ENCODE measurements at regions not wholly inside any gene's neighbourhood (a gene's known extent, or its start where the extent isn't known, plus 50 kb on each side); places are given as distances from the start of the nearest gene placed in this dataset.

DNA sequence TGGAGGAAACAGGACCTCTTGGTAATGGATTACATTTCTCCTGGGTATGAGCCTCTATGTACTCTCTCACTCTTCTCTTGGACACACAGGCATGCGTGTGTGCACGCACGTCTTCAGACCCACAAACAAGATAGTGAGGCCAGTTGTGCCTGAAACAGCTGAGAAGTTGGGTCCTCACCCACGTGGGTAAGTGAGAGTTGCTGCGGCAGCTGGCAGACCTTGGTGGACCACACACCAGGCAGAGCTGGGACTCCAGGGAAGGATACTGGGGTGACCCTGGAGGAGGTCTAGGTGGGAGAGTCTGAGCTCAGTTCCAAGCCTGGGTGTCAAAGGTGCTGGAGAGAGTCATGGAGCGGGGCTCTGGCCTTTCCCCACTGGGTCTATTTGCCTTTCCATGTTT lies 194.3 kb downstream of the HAUS1 start:
- intact Hi-C loops (cut with micrococcal nuclease) = loop anchor here (10.0 kb wide), 1 partner anchor 64 kb away; no protein-coding TSS in a partner anchor
- no peak overlapping the region for H3K4me3 Mint-ChIP-seq
- no peak overlapping the region for H3K27ac Mint-ChIP-seq
- H3K27me3 Mint-ChIP-seq (ENCODE audit: low read depth) = no peaks in the 10 kb centered on the region
- CTCF ChIA-PET = interaction anchor here (0.6 to 1.4 kb wide), 2 partner anchors 18 to 21 kb away, joined by 3 to 4 read pairs; no protein-coding TSS in a partner anchor
- no peaks in the 10 kb centered on the region for H3K4me1 Mint-ChIP-seq (ENCODE audit: low read depth)
- no peak for DNase-seq
- no peaks in the 10 kb centered on the region for H3K36me3 Mint-ChIP-seq (ENCODE audit: low read depth)
- H3K9me3 Mint-ChIP-seq = no peaks in the 10 kb centered on the region

- CTCF ChIA-PET = no interaction called here
- Mint-ChIP-seq H3K4me3 (no peak overlapping the region), H3K27ac (no peak overlapping the region), H3K9me3 (no peaks in the 10 kb centered on the region), H3K4me1 (ENCODE audit: low read depth) (no peaks in the 10 kb centered on the region), H3K27me3 (ENCODE audit: low read depth) (no peaks in the 10 kb centered on the region), H3K36me3 (ENCODE audit: low read depth) (no peaks in the 10 kb centered on the region)
- DNase-seq = no peak
- intact Hi-C loops (cut with micrococcal nuclease) = loop anchor here (10.0 kb wide), 1 partner anchor 65 kb away; no protein-coding TSS in a partner anchor
These were observed 195.4 kb downstream of the HAUS1 start for GRCh38 chr18:46299465-46300008.

GRCh38 chr18:46301081-46301480 lies 196.9 kb downstream of the HAUS1 start:
- H3K9me3 Mint-ChIP-seq = no peaks in the 10 kb centered on the region
- H3K4me3 Mint-ChIP-seq = no peak overlapping the region
- no peaks in the 10 kb centered on the region for H3K36me3 Mint-ChIP-seq (ENCODE audit: low read depth)
- H3K27ac Mint-ChIP-seq = no peak overlapping the region
- CTCF ChIA-PET = no interaction called here
- DNase-seq = no peak
- H3K4me1 Mint-ChIP-seq (ENCODE audit: low read depth) = no peaks in the 10 kb centered on the region
- intact Hi-C loops (cut with micrococcal nuclease) = no loop called here
- no peaks in the 10 kb centered on the region for H3K27me3 Mint-ChIP-seq (ENCODE audit: low read depth)

- no peak overlapping the region for H3K4me3 Mint-ChIP-seq
- H3K27me3 Mint-ChIP-seq (ENCODE audit: low read depth) = no peaks in the 10 kb centered on the region
- no peaks in the 10 kb centered on the region for H3K4me1 Mint-ChIP-seq (ENCODE audit: low read depth)
- H3K27ac Mint-ChIP-seq = no peak overlapping the region
- no peaks in the 10 kb centered on the region for H3K36me3 Mint-ChIP-seq (ENCODE audit: low read depth)
- intact Hi-C loops (cut with micrococcal nuclease) = no loop called here
- no peak for DNase-seq
- CTCF ChIA-PET = no interaction called here
- H3K9me3 Mint-ChIP-seq = peaks cover 3% of the 10 kb centered on the region
These were observed 197.4 kb downstream of the HAUS1 start for GRCh38 chr18:46301571-46301970.

GRCh38 chr18:46302528-46303485 lies 198.6 kb downstream of the HAUS1 start:
- Mint-ChIP-seq H3K4me1 (ENCODE audit: low read depth) (no peaks in the 10 kb centered on the region), H3K9me3 (peaks cover 5% of the 10 kb centered on the region), H3K4me3 (no peak overlapping the region), H3K27ac (no peak overlapping the region), H3K36me3 (ENCODE audit: low read depth) (peaks cover 2% of the 10 kb centered on the region), H3K27me3 (ENCODE audit: low read depth) (no peaks in the 10 kb centered on the region)
- no peak for DNase-seq
- intact Hi-C loops (cut with micrococcal nuclease) = no loop called here
- CTCF ChIA-PET = interaction anchor here (1.4 kb wide), 1 partner anchor 129 kb away, joined by 3 read pairs; a partner anchor contains a TSS

GRCh38 chr18:46310258-46310657 lies 206.1 kb downstream of the HAUS1 start:
- H3K36me3 Mint-ChIP-seq (ENCODE audit: low read depth) = peaks cover 2% of the 10 kb centered on the region
- H3K9me3 Mint-ChIP-seq = peaks cover 5% of the 10 kb centered on the region
- H3K27me3 Mint-ChIP-seq (ENCODE audit: low read depth) = no peaks in the 10 kb centered on the region
- H3K4me1 Mint-ChIP-seq (ENCODE audit: low read depth) = no peaks in the 10 kb centered on the region
- no peak overlapping the region for H3K4me3 Mint-ChIP-seq
- no peak overlapping the region for H3K27ac Mint-ChIP-seq
- CTCF ChIA-PET = no interaction called here
- no peak for DNase-seq
- intact Hi-C loops (cut with micrococcal nuclease) = no loop called here

DNA sequence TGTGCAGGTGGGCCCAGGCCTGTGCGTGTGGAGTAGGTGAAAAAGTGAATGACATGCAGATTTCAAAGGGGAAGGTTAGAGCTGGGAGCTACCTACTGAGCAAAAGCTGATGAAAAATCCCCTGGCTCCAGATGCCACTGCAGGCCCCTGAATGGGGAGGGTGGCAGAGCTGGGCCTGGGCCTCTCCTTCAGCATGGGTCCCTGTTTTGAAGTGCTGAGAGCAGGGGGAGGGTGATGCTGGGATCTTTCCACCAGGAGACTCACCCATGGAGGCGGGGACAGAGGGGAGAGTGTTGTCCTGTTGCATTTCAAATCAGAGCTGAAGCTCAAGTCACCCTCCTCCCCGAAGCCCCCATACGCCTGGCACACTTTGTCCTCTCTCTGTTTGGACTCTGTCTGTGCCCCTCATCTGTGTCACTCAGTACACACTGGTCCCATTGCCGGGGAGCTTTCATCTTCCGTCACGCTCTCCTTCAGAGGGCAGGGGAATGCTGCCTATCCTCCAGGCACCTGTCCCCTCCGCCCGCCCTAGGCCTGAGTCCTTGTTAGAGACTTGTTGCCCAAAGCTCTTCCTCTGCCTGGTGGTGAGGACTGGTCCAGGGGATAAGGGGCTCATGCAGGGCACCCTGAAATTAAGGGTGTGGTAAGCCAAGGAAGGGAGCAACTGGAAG lies 206.6 kb downstream of the HAUS1 start:
- H3K27me3 Mint-ChIP-seq (ENCODE audit: low read depth) = no peaks in the 10 kb centered on the region
- no peak overlapping the region for H3K4me3 Mint-ChIP-seq

DNA sequence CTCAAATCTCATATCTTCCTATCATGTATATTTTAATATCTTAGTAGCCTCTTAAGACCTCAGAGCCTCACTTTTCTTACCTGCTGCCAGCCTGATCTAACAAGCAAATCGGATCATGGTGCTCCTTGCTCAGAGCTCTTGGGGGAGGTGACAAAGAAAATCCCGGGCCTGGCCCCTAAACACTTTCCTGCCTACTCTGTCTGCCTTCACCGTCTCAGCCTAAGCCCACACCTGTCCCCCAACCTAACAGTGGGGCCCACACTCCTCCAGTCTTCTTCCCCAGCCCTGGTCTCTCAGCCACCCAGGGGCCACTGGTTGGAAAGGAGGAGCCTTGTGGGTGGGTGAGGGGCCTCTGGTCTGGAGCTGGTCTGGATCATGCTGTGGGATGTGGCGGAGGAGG lies 207.3 kb downstream of the HAUS1 start:
- intact Hi-C loops (cut with micrococcal nuclease) = no loop called here
- CTCF ChIA-PET = no interaction called here
- H3K27ac Mint-ChIP-seq = no peak overlapping the region
- no peak for DNase-seq
- peaks cover 2% of the 10 kb centered on the region for H3K9me3 Mint-ChIP-seq
- no peaks in the 10 kb centered on the region for H3K27me3 Mint-ChIP-seq (ENCODE audit: low read depth)
- no peaks in the 10 kb centered on the region for H3K4me1 Mint-ChIP-seq (ENCODE audit: low read depth)
- H3K4me3 Mint-ChIP-seq = no peak overlapping the region
- peaks cover 2% of the 10 kb centered on the region for H3K36me3 Mint-ChIP-seq (ENCODE audit: low read depth)

More for the DNA sequence above, 206.6 kb downstream of the HAUS1 start:
- no peaks in the 10 kb centered on the region for H3K4me1 Mint-ChIP-seq (ENCODE audit: low read depth)
- DNase-seq = no peak
- CTCF ChIA-PET = no interaction called here
- H3K36me3 Mint-ChIP-seq (ENCODE audit: low read depth) = peaks cover 2% of the 10 kb centered on the region
- intact Hi-C loops (cut with micrococcal nuclease) = no loop called here
- H3K27ac Mint-ChIP-seq = no peak overlapping the region
- H3K9me3 Mint-ChIP-seq = peaks cover 5% of the 10 kb centered on the region

GRCh38 chr18:46312221-46312620 lies 208.0 kb downstream of the HAUS1 start:
- DNase-seq = no peak
- CTCF ChIA-PET = no interaction called here
- no peak overlapping the region for H3K27ac Mint-ChIP-seq
- intact Hi-C loops (cut with micrococcal nuclease) = no loop called here
- H3K4me1 Mint-ChIP-seq (ENCODE audit: low read depth) = no peaks in the 10 kb centered on the region
- H3K36me3 Mint-ChIP-seq (ENCODE audit: low read depth) = peaks cover 2% of the 10 kb centered on the region
- H3K9me3 Mint-ChIP-seq = peaks cover 2% of the 10 kb centered on the region
- H3K4me3 Mint-ChIP-seq = no peak overlapping the region
- no peaks in the 10 kb centered on the region for H3K27me3 Mint-ChIP-seq (ENCODE audit: low read depth)

DNA sequence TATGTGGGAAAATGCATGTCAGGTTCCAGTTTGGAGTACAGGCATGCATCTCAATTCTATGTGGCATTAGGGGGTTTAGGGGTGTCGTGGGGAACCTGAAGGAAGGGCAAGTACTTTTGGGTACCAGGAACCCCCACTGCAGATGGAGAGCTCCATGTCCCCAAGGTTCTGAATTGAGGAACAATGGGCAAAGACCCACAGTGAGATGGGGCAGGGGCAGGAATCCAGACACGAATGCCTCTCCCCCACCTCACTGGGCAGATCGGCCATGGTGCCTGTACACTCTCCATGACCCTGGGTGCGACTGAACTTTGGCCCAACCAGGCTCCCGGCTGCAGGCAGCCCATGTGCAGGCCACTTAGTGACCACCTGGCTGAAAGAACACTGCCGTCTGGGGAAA lies 209.3 kb downstream of the HAUS1 start:
- Mint-ChIP-seq H3K4me1 (ENCODE audit: low read depth) (no peaks in the 10 kb centered on the region), H3K4me3 (no peak overlapping the region), H3K36me3 (ENCODE audit: low read depth) (no peaks in the 10 kb centered on the region), H3K27ac (no peak overlapping the region), H3K27me3 (ENCODE audit: low read depth) (no peaks in the 10 kb centered on the region), H3K9me3 (no peaks in the 10 kb centered on the region)
- CTCF ChIA-PET = no interaction called here
- DNase-seq = no peak
- intact Hi-C loops (cut with micrococcal nuclease) = no loop called here

GRCh38 chr18:46314011-46314410 lies 209.8 kb downstream of the HAUS1 start:
- no peaks in the 10 kb centered on the region for H3K36me3 Mint-ChIP-seq (ENCODE audit: low read depth)
- H3K4me1 Mint-ChIP-seq (ENCODE audit: low read depth) = no peaks in the 10 kb centered on the region
- CTCF ChIA-PET = no interaction called here
- intact Hi-C loops (cut with micrococcal nuclease) = no loop called here
- DNase-seq = no peak
- H3K4me3 Mint-ChIP-seq = no peak overlapping the region
- H3K9me3 Mint-ChIP-seq = no peaks in the 10 kb centered on the region
- no peaks in the 10 kb centered on the region for H3K27me3 Mint-ChIP-seq (ENCODE audit: low read depth)
- no peak overlapping the region for H3K27ac Mint-ChIP-seq

DNA sequence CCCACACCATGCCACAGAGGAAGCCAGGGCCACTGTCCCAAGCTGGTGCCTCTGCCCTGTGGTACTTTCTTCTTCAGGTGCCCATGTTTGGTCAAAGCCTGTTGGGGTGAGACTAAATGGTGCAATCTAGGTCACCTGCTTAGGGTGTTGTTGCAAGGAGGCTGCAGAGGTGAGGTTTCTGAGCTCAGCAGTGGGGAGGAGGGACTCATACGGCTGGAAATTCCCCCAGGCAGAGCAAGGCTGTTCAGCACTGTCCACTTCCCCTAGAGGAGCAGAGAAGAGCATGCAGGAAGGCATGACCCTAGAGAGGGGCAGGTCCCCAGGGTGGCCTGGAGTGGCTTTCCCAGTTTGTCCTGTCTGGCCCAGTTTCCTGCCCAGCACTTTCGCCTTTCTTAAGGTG lies 211.0 kb downstream of the HAUS1 start:
- no peaks in the 10 kb centered on the region for H3K36me3 Mint-ChIP-seq (ENCODE audit: low read depth)
- H3K9me3 Mint-ChIP-seq = no peaks in the 10 kb centered on the region
- no peak for DNase-seq
- no peak overlapping the region for H3K27ac Mint-ChIP-seq
- H3K4me3 Mint-ChIP-seq = no peak overlapping the region
- intact Hi-C loops (cut with micrococcal nuclease) = no loop called here
- H3K4me1 Mint-ChIP-seq (ENCODE audit: low read depth) = no peaks in the 10 kb centered on the region
- H3K27me3 Mint-ChIP-seq (ENCODE audit: low read depth) = no peaks in the 10 kb centered on the region
- CTCF ChIA-PET = no interaction called here

All from activated naive CD4-positive, alpha-beta T cell treated with anti-CD3 and anti-CD28 coated beads for 36 hours (primary cell).